GM06990 (cell line): ENCODE measurements at regions not wholly inside any gene's neighbourhood (a gene's known extent, or its start where the extent isn't known, plus 50 kb on each side); places are given as distances from the start of the nearest gene placed in this dataset.

ENCODE experiments used
- DNase-seq: peaks from one replicate; pipeline ENCODE4 v3.0.0-alpha.2; 2011; ENCODE audit not compliant: insufficient read length; ENCODE audit errors: extremely low read depth
- H3K27me3 ChIP-seq: replicated peaks from 2 replicates; pipeline ENCODE4 v1.6.0; 2011; ENCODE audit warnings: low read length; ENCODE audit not compliant: control insufficient read depth, insufficient read depth
- H3K36me3 ChIP-seq: 2 replicates; pipeline ENCODE4 v1.5.1; 2011; ENCODE audit warnings: low read length; ENCODE audit not compliant: control insufficient read depth, insufficient read depth
- H3K4me3 ChIP-seq: replicated peaks from 2 replicates; pipeline ENCODE4 v1.5.1; 2011; ENCODE audit warnings: low read depth, mild to moderate bottlenecking, control low read depth, low read length
- TF ChIP-seq, protein P1 (sequence below): IDR thresholded peaks from 2 replicates; pipeline ENCODE4 v1.5.1; 2011; ENCODE audit warnings: low read length, control low read depth, mild to moderate bottlenecking, inconsistent platforms; ENCODE audit not compliant: insufficient read depth, poor library complexity, severe bottlenecking

DNA sequence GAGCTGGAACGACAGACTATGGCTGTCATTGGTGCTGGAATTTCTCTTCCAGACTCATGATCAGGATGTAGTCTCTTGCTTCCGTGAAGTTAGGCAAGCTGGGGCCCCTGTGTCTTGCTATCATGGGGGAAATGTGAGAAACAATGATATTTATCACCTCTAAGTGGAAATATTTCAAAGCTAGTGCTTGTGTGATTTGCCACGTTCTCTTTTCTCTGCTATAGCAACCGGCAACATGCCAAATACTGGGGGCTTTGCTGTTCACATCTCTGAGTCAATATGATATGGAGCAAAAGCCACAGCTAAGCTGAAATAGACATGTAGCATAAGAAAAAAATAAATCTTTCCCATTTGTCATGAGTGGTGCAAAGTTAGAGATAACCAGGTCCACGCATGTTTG is 668.2 kb upstream of the IGFBP3 start:
- H3K27me3 ChIP-seq = no peaks in the 10 kb centered on the region; the same call in none of the 2 replicates
- H3K4me3 ChIP-seq = no peak overlapping the region
- no peaks in the 10 kb centered on the region for H3K36me3 ChIP-seq
- TF ChIP-seq, protein P1, sequence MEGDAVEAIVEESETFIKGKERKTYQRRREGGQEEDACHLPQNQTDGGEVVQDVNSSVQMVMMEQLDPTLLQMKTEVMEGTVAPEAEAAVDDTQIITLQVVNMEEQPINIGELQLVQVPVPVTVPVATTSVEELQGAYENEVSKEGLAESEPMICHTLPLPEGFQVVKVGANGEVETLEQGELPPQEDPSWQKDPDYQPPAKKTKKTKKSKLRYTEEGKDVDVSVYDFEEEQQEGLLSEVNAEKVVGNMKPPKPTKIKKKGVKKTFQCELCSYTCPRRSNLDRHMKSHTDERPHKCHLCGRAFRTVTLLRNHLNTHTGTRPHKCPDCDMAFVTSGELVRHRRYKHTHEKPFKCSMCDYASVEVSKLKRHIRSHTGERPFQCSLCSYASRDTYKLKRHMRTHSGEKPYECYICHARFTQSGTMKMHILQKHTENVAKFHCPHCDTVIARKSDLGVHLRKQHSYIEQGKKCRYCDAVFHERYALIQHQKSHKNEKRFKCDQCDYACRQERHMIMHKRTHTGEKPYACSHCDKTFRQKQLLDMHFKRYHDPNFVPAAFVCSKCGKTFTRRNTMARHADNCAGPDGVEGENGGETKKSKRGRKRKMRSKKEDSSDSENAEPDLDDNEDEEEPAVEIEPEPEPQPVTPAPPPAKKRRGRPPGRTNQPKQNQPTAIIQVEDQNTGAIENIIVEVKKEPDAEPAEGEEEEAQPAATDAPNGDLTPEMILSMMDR = no peak
- no peak for DNase-seq

DNA sequence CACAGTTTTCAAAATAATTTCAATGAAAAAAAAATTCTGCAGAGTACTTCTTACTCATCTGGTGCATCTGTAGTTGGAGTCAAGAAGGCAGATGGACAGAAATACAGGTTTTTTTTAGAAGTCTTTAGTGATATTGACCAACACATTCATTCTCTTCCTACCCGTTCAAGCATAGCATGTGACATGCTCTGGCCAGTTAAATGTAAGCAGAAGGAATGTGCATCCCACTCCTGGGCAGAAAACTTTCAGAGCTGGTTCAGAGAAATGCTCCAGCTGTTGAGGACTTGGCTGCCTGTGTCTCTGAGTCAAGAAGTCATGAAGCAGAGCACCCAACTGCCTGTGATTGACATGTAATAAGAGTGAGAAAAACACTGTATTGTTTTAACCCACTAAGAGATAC is 665.3 kb upstream of the IGFBP3 start:
- no peak overlapping the region for H3K4me3 ChIP-seq
- no peaks in the 10 kb centered on the region for H3K36me3 ChIP-seq
- TF ChIP-seq, protein P1 = no peak
- DNase-seq = no peak
- no peaks in the 10 kb centered on the region; the same call in none of the 2 replicates for H3K27me3 ChIP-seq

DNA sequence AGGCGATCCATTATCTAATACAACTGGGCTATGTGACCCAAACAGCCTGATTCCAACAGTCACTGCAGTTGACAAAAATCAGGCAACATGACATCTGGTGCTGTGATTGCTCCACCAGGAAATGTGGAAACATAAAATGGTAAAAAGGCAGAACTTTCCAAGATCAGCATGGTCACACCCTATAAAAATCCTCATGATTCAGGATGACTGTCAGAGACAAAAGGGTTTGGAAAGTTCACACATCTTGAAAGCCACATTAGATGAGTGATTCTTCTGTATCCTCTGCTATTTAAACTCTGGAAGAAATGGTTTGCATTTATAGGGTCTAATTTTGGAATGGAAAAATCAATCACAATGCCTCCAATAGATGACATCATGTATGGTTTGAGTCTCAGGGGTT is 662.6 kb upstream of the IGFBP3 start:
- TF ChIP-seq, protein P1 = no peak
- no peak overlapping the region for H3K4me3 ChIP-seq
- no peaks in the 10 kb centered on the region; the same call in 1 of the 2 replicates for H3K27me3 ChIP-seq
- no peak for DNase-seq
- no peaks in the 10 kb centered on the region for H3K36me3 ChIP-seq

DNA sequence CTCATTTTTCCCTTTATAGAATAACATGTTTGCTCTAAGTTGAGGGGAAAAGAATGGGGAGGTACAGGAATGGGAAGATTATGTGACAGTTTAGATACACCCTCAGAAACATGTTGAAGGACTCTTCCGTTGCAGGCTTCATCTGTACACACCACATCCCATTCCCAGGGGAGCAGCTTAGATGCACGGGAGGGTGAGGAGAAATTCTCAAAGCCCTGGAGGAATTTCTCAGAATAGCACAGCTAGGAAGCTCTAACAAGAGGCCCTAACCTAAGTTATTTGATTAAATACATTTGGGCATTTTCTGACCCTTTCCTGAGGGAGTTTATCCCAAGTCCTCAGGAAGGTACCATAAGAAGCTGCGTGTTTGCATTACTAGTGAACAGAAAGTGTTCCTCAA is 660.2 kb upstream of the IGFBP3 start:
- TF ChIP-seq, protein P1 = no peak
- no peak overlapping the region for H3K4me3 ChIP-seq
- H3K36me3 ChIP-seq = no peaks in the 10 kb centered on the region
- no peak for DNase-seq
- no peaks in the 10 kb centered on the region; the same call in 1 of the 2 replicates for H3K27me3 ChIP-seq

DNA sequence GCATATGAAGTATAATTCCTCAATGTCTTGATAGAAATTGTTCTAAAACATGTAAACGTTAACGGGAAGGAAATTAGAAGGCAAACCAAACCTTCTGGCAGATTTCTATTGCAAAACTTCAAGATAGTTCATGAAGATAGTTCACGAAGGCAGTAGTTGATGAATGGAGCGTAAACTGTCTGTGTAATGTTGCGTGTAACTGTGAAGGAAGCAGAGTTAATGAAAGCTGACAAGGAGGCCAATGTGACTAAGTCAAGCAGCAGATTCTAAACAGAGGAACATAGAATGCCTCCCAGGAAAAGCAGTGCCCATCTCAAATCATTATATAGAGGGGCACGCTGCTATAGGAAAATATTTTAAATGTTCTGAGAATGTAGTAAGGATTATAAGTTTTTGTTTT is 659.7 kb upstream of the IGFBP3 start:
- TF ChIP-seq, protein P1 = no peak
- Histone ChIP-seq H3K4me3 (no peak overlapping the region), H3K27me3 (no peaks in the 10 kb centered on the region; the same call in 1 of the 2 replicates), H3K36me3 (no peaks in the 10 kb centered on the region)
- DNase-seq = no peak

DNA sequence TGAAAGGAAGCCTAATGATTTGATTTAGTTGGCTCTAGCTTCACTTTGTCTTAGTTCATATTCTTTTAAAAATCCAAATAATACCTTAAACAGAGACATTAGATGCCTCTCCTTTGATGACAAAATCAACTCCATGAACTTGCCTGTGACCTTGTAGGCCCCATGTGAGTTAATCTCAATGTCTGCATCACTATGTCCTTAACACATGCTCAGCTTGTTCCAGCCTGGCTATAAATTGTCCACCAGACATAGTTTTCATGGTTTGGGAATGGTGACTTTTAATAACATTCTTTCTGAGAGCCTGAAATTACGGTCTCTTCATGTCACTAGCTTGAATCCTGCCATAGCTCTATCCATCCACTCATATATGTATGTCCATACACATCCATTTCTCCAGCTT is 656.3 kb upstream of the IGFBP3 start:
- no peak for DNase-seq
- TF ChIP-seq, protein P1 = no peak
- Histone ChIP-seq H3K36me3 (no peaks in the 10 kb centered on the region), H3K4me3 (no peak overlapping the region), H3K27me3 (no peaks in the 10 kb centered on the region)
